Peyer's patch (tissue), 4 donors: ENCODE measurements at regions not wholly inside any gene's neighbourhood (a gene's known extent, or its start where the extent isn't known, plus 50 kb on each side); places are given as distances from the start of the nearest gene placed in this dataset.

Experiments
- DNase-seq, 3 donors: peaks; one replicate each; pipeline ENCODE4 v3.0.0-alpha.2; 2017 to 2019
- H3K27ac ChIP-seq, 4 donors: fragments of 200-600 bp; sonication (generic); one replicate each; pipeline ENCODE4 v1.5.1; 2016 to 2019
- H3K27me3 ChIP-seq, 2 donors: fragments of 200-600 bp; sonication (generic); one replicate each; pipeline ENCODE4 v1.5.1; 2019
- H3K36me3 ChIP-seq, 3 donors: fragments of 200-600 bp; sonication (generic); one replicate each; pipeline ENCODE4 v1.5.1; 2016 to 2019
- H3K4me1 ChIP-seq, 4 donors: fragments of 200-600 bp; sonication (generic); one replicate each; pipeline ENCODE4 v1.5.1; 2016 to 2019
- H3K4me3 ChIP-seq, 4 donors: fragments of 200-600 bp; sonication (generic); 1 replicate in 3 of 4; 2 replicates in 1 of 4; pipeline ENCODE4 v1.5.1; 2016 to 2019; ENCODE audit warnings: mild to moderate bottlenecking in 1 of 4
- H3K9me3 ChIP-seq, 4 donors: fragments of 200-600 bp; sonication (generic); one replicate each; pipeline ENCODE4 v1.5.1; 2016 to 2019; ENCODE audit warnings: mild to moderate bottlenecking in 1 of 4
- CTCF ChIP-seq, 6 experiments: fragments of 450-650 bp in 4 of 6; fragments of 200-600 bp in 2 of 6; sonication (generic) in 1 of 6; IDR thresholded peaks; one replicate each; pipeline ENCODE4 v1.5.1; 2017 to 2019; ENCODE audit warnings: antibody characterized with exemption in 6 of 6, mild to moderate bottlenecking in 3 of 6, moderate library complexity in 1 of 6
- POLR2A ChIP-seq, 2 donors: fragments of 450-650 bp; IDR thresholded peaks; one replicate each; pipeline ENCODE4 v1.5.1; 2017; ENCODE audit warnings: antibody characterized with exemption in 2 of 2, mild to moderate bottlenecking in 2 of 2, moderate library complexity in 2 of 2

- no peaks in the 10 kb centered on the region for H3K4me1 ChIP-seq
- no peak overlapping the region for H3K27ac ChIP-seq
- H3K4me3 ChIP-seq = no peak overlapping the region
- TF ChIP-seq CTCF (IDR thresholded peaks at IDR 0.05) (no peak), POLR2A (IDR thresholded peaks at IDR 0.05) (no peak)
- no peak for DNase-seq
- no peaks in the 10 kb centered on the region for H3K9me3 ChIP-seq
- H3K36me3 ChIP-seq = no peaks in the 10 kb centered on the region
- H3K27me3 ChIP-seq = no peaks in the 10 kb centered on the region
These were observed 294.1 kb upstream of the FLRT2 start for GRCh38 chr14:85235868-85236267.

DNA sequence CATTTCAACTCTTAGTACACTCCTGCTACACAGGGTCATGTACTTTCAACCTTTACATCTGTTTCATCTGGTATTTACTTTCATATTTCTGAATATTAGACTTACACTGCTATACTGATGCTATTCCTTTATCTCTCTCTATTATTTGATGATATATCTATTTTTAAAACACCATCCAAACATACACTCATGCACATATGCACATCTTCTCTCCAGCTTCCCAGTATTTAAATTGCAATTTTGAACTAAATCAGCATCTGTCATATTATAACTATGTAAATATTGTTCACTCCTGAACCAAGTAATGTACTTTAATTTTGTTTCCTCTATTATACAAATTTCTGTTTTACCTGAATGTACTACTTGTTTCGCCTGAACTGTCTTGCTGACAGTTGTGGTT is 293.6 kb upstream of the FLRT2 start:
- no peaks in the 10 kb centered on the region for H3K9me3 ChIP-seq
- H3K27me3 ChIP-seq = no peaks in the 10 kb centered on the region
- no peak overlapping the region for H3K4me3 ChIP-seq
- H3K4me1 ChIP-seq = no peaks in the 10 kb centered on the region
- TF ChIP-seq POLR2A (IDR thresholded peaks at IDR 0.05) (no peak), CTCF (IDR thresholded peaks at IDR 0.05) (no peak)
- no peaks in the 10 kb centered on the region for H3K36me3 ChIP-seq
- H3K27ac ChIP-seq = no peak overlapping the region
- no peak for DNase-seq

GRCh38 chr14:85239791-85240190 is 290.2 kb upstream of the FLRT2 start:
- Histone ChIP-seq H3K36me3 (no peaks in the 10 kb centered on the region), H3K4me1 (no peaks in the 10 kb centered on the region), H3K27me3 (no peaks in the 10 kb centered on the region), H3K9me3 (no peaks in the 10 kb centered on the region), H3K4me3 (no peak overlapping the region), H3K27ac (no peak overlapping the region)
- DNase-seq = no peak
- TF ChIP-seq CTCF (IDR thresholded peaks at IDR 0.05) (no peak), POLR2A (IDR thresholded peaks at IDR 0.05) (no peak)

GRCh38 chr14:85241022-85241855 is 288.7 kb upstream of the FLRT2 start:
- TF ChIP-seq CTCF (IDR thresholded peaks at IDR 0.05) (no peak), POLR2A (IDR thresholded peaks at IDR 0.05) (no peak)
- H3K36me3 ChIP-seq = no peaks in the 10 kb centered on the region
- no peaks in the 10 kb centered on the region for H3K9me3 ChIP-seq
- no peak for DNase-seq
- H3K4me3 ChIP-seq = no peak overlapping the region
- no peak overlapping the region for H3K27ac ChIP-seq
- H3K27me3 ChIP-seq = no peaks in the 10 kb centered on the region
- H3K4me1 ChIP-seq = no peaks in the 10 kb centered on the region

GRCh38 chr14:85242666-85243065 is 287.3 kb upstream of the FLRT2 start:
- Histone ChIP-seq H3K27me3 (no peaks in the 10 kb centered on the region), H3K4me3 (no peak overlapping the region), H3K9me3 (no peaks in the 10 kb centered on the region), H3K36me3 (no peaks in the 10 kb centered on the region), H3K4me1 (no peaks in the 10 kb centered on the region), H3K27ac (no peak overlapping the region)
- no peak for DNase-seq
- TF ChIP-seq POLR2A (IDR thresholded peaks at IDR 0.05) (no peak), CTCF (IDR thresholded peaks at IDR 0.05) (no peak)
